GM23248 (cell line): ENCODE measurements at regions not wholly inside any gene's neighbourhood (a gene's known extent, or its start where the extent isn't known, plus 50 kb on each side); places are given as distances from the start of the nearest gene placed in this dataset.

ENCODE experiments used
- DNase-seq: peaks from one replicate; pipeline ENCODE4 v3.0.0-alpha.2; 2015
- H2AFZ ChIP-seq: fragments of 200-600 bp; sonication (generic); 2 replicates; pipeline ENCODE4 v1.6.1; 2016; ENCODE audit warnings: antibody characterized with exemption
- H3F3A ChIP-seq: fragments of 200-600 bp; sonication (generic); 2 replicates; pipeline ENCODE4 v1.6.1; 2016; ENCODE audit warnings: mild to moderate bottlenecking, antibody characterized with exemption, mixed run types; ENCODE audit not compliant: insufficient read depth
- H3K27ac ChIP-seq: fragments of 200-600 bp; sonication (generic); 2 replicates; pipeline ENCODE4 v1.5.1; 2016; ENCODE audit warnings: mild to moderate bottlenecking
- H3K27me3 ChIP-seq: fragments of 200-600 bp; sonication (generic); replicated peaks from 2 replicates; pipeline ENCODE4 v1.6.1; 2016; ENCODE audit warnings: mild to moderate bottlenecking; ENCODE audit not compliant: insufficient read depth
- H3K36me3 ChIP-seq: fragments of 200-600 bp; sonication (generic); 2 replicates; pipeline ENCODE4 v1.6.1; 2016; ENCODE audit warnings: low read depth, mild to moderate bottlenecking
- H3K4me1 ChIP-seq: fragments of 200-600 bp; sonication (generic); 2 replicates; pipeline ENCODE4 v1.6.1; 2016; ENCODE audit warnings: mild to moderate bottlenecking; ENCODE audit not compliant: insufficient read depth
- H3K4me2 ChIP-seq: fragments of 200-600 bp; sonication (generic); one replicate; pipeline ENCODE4 v1.6.1; 2016; ENCODE audit warnings: mild to moderate bottlenecking; ENCODE audit not compliant: unreplicated experiment
- H3K4me3 ChIP-seq: fragments of 200-600 bp; sonication (generic); 2 replicates; pipeline ENCODE4 v1.5.1; 2016; ENCODE audit warnings: mild to moderate bottlenecking
- H3K79me2 ChIP-seq: fragments of 200-600 bp; sonication (generic); 2 replicates; pipeline ENCODE4 v1.6.1; 2016; ENCODE audit warnings: mild to moderate bottlenecking; ENCODE audit not compliant: insufficient read depth
- H3K9ac ChIP-seq: fragments of 200-600 bp; sonication (generic); 2 replicates; pipeline ENCODE4 v1.6.1; 2016; ENCODE audit warnings: mild to moderate bottlenecking
- H3K9me2 ChIP-seq: fragments of 200-600 bp; sonication (generic); 2 replicates; pipeline ENCODE4 v1.6.1; 2016; ENCODE audit warnings: mixed run types, mild to moderate bottlenecking, moderate library complexity; ENCODE audit not compliant: insufficient read depth
- H3K9me3 ChIP-seq: fragments of 200-600 bp; sonication (generic); one replicate; pipeline ENCODE4 v1.6.1; 2017; ENCODE audit warnings: low read depth
- H4K20me1 ChIP-seq: fragments of 200-600 bp; sonication (generic); 2 replicates; pipeline ENCODE4 v1.6.0; 2016; ENCODE audit not compliant: insufficient read depth
- EZH2 ChIP-seq: fragments of 200-600 bp; sonication (generic); IDR thresholded peaks from 2 replicates; pipeline ENCODE4 v1.6.1; 2018; ENCODE audit warnings: antibody characterized with exemption, mild to moderate bottlenecking; ENCODE audit not compliant: insufficient read depth, poor library complexity, severe bottlenecking
- EZH2phosphoT487 ChIP-seq: fragments of 200-600 bp; sonication (generic); IDR thresholded peaks from 2 replicates; pipeline ENCODE4 v1.6.1; 2018; ENCODE audit warnings: antibody characterized with exemption, moderate library complexity, mild to moderate bottlenecking, low read depth; ENCODE audit not compliant: insufficient read depth
- WGBS, 2 experiments: methylation state at CpG; one replicate each; pipeline ENCODE4 v1.1.6; 2015 to 2017; ENCODE audit warnings: low lambda C conversion rate in 2 of 2, low coverage in 1 of 2; ENCODE audit errors: missing lambda C conversion rate in 2 of 2; 5-methylcytosine and 5-hydroxymethylcytosine counted together
- in situ Hi-C: fragments of 300-500 bp; cut with MboI; formaldehyde crosslinking; loops from 2 replicates; pipeline ENCODE4 v1.15.0; 2020

DNA sequence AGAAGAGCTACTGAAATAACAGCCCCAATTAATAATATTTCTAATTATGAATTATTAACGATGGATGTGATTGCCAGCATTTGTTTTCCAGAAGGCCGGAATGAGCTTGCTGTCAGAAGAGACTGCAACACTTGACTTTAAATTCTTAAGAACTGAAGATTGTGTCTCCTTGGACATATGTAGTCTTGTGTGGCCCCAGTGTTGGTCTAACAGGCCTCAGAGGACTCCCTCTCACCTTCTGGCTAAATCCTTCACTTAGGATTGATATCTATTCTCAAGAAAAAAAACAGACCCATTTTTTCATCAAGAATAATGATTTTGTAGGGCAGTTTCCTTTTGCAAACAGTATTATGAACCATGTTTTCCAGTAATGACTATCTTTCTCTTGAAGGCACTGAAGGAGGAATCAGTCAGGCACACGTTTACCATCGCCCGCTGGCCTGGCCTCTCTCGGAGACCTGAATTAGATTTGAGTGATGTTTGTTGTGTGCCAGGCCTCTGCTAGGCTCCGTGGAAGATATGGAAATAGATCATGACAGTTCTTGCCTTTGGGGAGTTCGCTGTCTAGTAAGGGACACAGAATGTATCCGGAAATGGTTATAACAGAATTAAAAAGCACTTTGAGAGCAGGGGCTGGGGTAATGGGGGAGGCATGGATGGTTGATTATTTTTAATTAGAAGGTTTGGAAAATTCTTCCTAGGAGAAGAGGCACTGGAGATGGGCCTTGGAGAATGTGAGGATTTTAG is 258.0 kb downstream of the MYCN start:
- no peak for TF ChIP-seq EZH2
- no peak for TF ChIP-seq EZH2phosphoT487
- Histone ChIP-seq H3K27ac (no peak overlapping the region), H3K27me3 (no peaks in the 10 kb centered on the region), H3K4me1 (no peaks in the 10 kb centered on the region), H3K9me3 (no peaks in the 10 kb centered on the region), H3K4me2 (no peak overlapping the region), H3K9me2 (no peaks in the 10 kb centered on the region), H3F3A (no peaks in the 10 kb centered on the region), H2AFZ (no peak overlapping the region), H3K79me2 (no peaks in the 10 kb centered on the region), H3K9ac (no peak overlapping the region), H4K20me1 (no peaks in the 10 kb centered on the region), H3K4me3 (no peak overlapping the region), H3K36me3 (no peaks in the 10 kb centered on the region)
- in situ Hi-C loops, result no loop called here
- WGBS, 2 experiments, result 34 to 37% methylated on average over 9 of the region's 9 CpGs
- DNase-seq, result no peak

DNA sequence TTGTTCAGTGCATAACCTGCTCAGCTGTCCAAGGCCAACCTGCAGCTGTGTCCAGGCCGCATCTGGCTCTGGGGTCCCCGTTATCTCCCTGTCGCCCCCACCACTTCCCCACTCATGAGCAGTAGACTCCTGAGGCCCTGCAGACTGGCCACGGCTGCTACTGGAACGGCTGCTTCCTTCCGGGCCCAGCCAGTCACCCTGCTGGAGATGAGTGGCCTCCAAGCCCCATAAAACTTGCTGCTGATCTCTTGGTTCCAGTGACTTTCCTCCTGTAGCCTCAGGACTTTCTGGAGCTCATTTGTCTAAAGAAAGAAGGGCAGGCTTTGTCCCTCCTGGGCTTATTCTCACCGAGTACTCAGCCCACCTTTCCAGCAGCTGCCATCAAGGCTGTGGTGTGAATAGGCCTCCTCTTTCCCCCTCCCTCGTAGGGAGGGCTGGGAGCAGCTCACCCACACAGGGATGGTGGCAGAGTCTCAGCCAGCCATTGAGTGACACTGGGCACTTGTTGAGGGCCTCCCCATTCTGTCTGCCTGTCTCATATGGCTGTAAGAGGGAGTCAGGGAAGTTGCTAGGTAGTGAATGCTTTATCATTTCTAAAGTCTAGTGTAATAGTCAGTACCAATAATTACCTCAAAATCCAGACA is 257.3 kb downstream of the MYCN start:
- TF ChIP-seq EZH2, result no peak
- no peak for TF ChIP-seq EZH2phosphoT487
- H3K4me3 ChIP-seq, result no peak overlapping the region
- no peaks in the 10 kb centered on the region for H4K20me1 ChIP-seq
- H2AFZ ChIP-seq, result no peak overlapping the region
- no peaks in the 10 kb centered on the region for H3K27me3 ChIP-seq
- in situ Hi-C loops, result no loop called here
- H3K27ac ChIP-seq, result no peak overlapping the region
- no peaks in the 10 kb centered on the region for H3F3A ChIP-seq
- no peak for DNase-seq
- H3K36me3 ChIP-seq, result no peaks in the 10 kb centered on the region
- H3K9ac ChIP-seq, result no peak overlapping the region
- no peaks in the 10 kb centered on the region for H3K9me3 ChIP-seq
- H3K9me2 ChIP-seq, result no peaks in the 10 kb centered on the region
- H3K4me2 ChIP-seq, result no peak overlapping the region
- no peaks in the 10 kb centered on the region for H3K4me1 ChIP-seq
- WGBS, 2 experiments, result 26 to 33% methylated on average over 8 of the region's 8 CpGs
- no peaks in the 10 kb centered on the region for H3K79me2 ChIP-seq

DNA sequence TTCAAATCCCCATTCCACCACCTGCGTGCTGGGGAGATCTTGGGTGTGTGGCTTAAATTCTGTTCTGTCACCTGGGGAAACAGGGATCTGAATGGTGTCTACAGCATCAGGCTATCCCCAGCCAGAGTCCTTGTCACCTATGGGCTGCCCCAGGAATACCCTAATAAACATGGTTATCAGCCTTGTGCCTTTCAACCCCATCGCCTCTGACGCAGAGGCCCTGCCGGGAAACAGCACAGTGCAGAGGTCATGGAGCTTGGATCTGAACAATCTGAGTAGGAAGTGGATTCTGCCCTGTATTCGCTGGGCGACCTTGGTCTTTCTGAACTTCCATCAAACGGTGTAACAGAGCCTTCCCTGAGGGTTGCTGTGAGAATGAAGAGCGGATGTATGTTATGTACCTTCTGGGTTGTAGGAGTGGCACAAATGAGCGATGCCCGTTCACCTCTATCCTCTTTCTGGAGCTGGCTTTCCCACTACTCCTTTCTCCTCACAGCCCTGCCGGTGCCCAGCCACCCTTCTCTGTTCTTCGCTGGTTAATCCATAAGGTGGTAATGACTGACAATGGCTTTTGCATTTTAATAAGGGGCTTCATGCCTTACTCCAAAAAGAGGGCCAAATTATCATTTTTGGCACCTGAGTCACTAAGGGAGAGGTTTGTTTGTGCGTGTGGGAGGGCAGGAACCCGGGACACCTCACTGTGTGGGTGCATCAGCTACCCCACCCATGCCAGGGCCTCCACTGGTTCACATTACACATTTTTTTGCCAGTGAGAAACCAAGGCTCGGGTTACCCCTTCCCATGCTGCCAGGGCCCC is 256.5 kb downstream of the MYCN start:
- Histone ChIP-seq H4K20me1 (no peaks in the 10 kb centered on the region), H3F3A (no peaks in the 10 kb centered on the region), H3K4me1 (no peaks in the 10 kb centered on the region), H3K9me2 (no peaks in the 10 kb centered on the region), H3K27ac (no peak overlapping the region), H3K4me2 (no peak overlapping the region), H3K36me3 (no peaks in the 10 kb centered on the region), H2AFZ (no peak overlapping the region), H3K4me3 (no peak overlapping the region), H3K9me3 (no peaks in the 10 kb centered on the region), H3K79me2 (no peaks in the 10 kb centered on the region), H3K27me3 (no peaks in the 10 kb centered on the region), H3K9ac (no peak overlapping the region)
- in situ Hi-C loops, result no loop called here
- DNase-seq, result no peak
- 38 to 39% methylated on average over 15 of the region's 15 CpGs for WGBS, 2 experiments
- no peak for TF ChIP-seq EZH2phosphoT487
- TF ChIP-seq EZH2, result no peak

DNA sequence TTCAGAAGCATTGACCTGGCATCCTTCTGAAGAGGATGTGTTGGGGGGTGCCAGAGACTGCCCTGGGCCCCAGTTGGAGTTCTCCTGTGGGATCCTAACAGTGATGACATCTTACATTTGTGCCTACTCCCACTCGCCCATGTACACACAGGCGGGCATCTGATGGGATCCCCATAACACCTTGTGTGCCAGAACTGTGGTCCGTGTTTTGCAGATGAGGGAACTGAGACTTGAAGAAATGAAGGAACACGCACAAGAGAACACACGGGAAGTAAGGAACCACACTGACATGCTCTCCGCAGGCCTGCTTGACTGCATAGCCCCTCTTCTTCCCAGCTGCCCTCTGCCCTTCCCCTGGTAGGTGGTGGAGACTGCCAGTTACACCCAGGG is 255.3 kb downstream of the MYCN start:
- Histone ChIP-seq H2AFZ (no peak overlapping the region), H3K9ac (no peak overlapping the region), H3K79me2 (no peaks in the 10 kb centered on the region), H3K9me2 (no peaks in the 10 kb centered on the region), H3K36me3 (no peaks in the 10 kb centered on the region), H4K20me1 (no peaks in the 10 kb centered on the region), H3F3A (no peaks in the 10 kb centered on the region), H3K27ac (no peak overlapping the region), H3K9me3 (no peaks in the 10 kb centered on the region), H3K4me2 (no peak overlapping the region), H3K4me1 (no peaks in the 10 kb centered on the region), H3K4me3 (no peak overlapping the region), H3K27me3 (no peaks in the 10 kb centered on the region)
- no peak for DNase-seq
- 26 to 30% methylated on average over 6 of the region's 6 CpGs for WGBS, 2 experiments
- TF ChIP-seq EZH2 (no peak), EZH2phosphoT487 (no peak)
- in situ Hi-C loops, result no loop called here
